ENCODE measurements at regions not wholly inside any gene's neighbourhood (a gene's known extent, or its start where the extent isn't known, plus 50 kb on each side); places are given as distances from the start of the nearest gene placed in this dataset.

DNA sequence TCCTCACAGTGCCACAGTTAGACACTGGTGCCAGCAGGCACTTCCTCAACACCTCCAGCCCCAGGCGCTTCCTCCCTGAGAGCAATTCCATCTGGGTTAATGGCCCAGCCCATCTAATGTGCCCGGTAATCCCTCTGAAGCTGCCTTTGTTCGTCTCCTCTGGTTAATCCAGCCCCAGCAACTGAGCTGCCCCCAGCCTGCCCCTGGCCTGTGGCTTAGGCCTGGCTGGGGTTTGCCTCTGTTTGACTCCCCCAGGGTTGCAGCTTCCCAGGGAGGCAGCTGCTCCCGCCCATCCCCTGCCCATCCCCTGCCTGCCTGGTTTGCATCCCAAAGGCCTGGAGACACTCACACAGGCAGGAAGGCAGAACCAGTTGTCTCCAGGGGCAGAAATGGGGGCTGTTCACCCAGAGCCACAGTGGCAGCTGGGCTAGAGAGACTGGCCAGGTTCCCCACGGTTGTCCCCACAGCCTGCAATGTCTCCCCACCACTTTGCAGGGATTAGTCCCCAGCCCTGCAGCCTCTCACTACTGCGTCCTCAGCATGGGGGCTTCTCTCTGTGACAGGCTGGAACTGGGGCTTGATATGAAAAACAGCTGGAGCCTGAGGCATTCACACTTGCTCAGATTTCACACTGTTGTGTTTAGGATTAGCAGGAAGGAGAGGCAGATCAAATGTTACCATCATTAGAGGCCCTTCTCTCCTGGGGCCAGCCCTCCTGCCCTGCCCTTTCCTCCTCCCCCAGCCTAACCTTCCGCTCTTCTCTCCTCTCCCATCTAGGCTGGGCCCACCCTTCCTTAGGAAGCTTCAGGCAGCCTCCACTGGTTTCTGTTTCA lies 120.2 kb downstream of the TLR5 start:
- DNase-seq (ENCODE audit: low read depth, low spot score) (no peak), FAIRE-seq (no peak)
- no peaks in the 10 kb centered on the region for H3K36me3 ChIP-seq (ENCODE audit: control insufficient read depth in 2 of 2, extremely low read depth in 1 of 2, insufficient read depth in 2 of 2, low read length in 2 of 2)
- no peaks in the 10 kb centered on the region for H4K20me1 ChIP-seq (replicated peaks; ENCODE audit: control insufficient read depth, extremely low read depth, insufficient read depth, low read length)
- no TSS peak for BruUV-seq (replicated peaks)
- H3K4me2 ChIP-seq (ENCODE audit: insufficient read depth, low read length): no peak overlapping the region
- H3K9ac ChIP-seq (replicated peaks; ENCODE audit: extremely low read depth, insufficient read depth, low read length): no peak overlapping the region
- no peaks in the 10 kb centered on the region for H3K9me1 ChIP-seq (replicated peaks; ENCODE audit: control insufficient read depth, extremely low read depth, insufficient read depth, low read length)
- ChIA-PET CTCF (no interaction called here), POLR2A (no interaction called here)
- intact Hi-C loops (cut with micrococcal nuclease) (no loop called here), dilution Hi-C loops (cut with MboI; ENCODE audit: extremely low pct_ligation_motif_present, low sequenced_read_pairs) (no loop called here)
- no peak for TF ChIP-seq GATA2 (IDR thresholded peaks at IDR 0.05; ENCODE audit: insufficient read depth, insufficient read length, low read depth, low read length)
- no peak for TF ChIP-seq FOS (IDR thresholded peaks at IDR 0.05; ENCODE audit: borderline replicate concordance, insufficient read depth, low read length)
- TF ChIP-seq POLR2AphosphoS5 (IDR thresholded peaks at IDR 0.05; ENCODE audit: insufficient read depth, low read depth, low read length): no peak
- no peak for TF ChIP-seq POLR2A (IDR thresholded peaks at IDR 0.05; ENCODE audit: low read depth, low read length)
- TF ChIP-seq CTCF (IDR thresholded peaks at IDR 0.05; ENCODE audit: extremely low read depth in 1 of 2, insufficient read depth in 1 of 2, low read depth in 1 of 2, low read length in 2 of 2): no peak
- TF ChIP-seq EZH2 (IDR thresholded peaks at IDR 0.05; ENCODE audit: borderline replicate concordance, low read depth, low read length, severe bottlenecking): no peak
- TF ChIP-seq JUN (IDR thresholded peaks at IDR 0.05; ENCODE audit: borderline replicate concordance, insufficient read depth, insufficient read length, low read depth): no peak
- no peak for TF ChIP-seq MYC (IDR thresholded peaks at IDR 0.05; ENCODE audit: low read depth, low read length)
- TF ChIP-seq, protein P1, sequence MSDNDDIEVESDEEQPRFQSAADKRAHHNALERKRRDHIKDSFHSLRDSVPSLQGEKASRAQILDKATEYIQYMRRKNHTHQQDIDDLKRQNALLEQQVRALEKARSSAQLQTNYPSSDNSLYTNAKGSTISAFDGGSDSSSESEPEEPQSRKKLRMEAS (IDR thresholded peaks at IDR 0.05; ENCODE audit: insufficient read depth, insufficient read length): no peak
- no peak overlapping the region for H3K27ac ChIP-seq (ENCODE audit: insufficient read depth, low read depth, low read length)
- no peak overlapping the region for H2AFZ ChIP-seq (ENCODE audit: low read depth, low read length)
- no peaks in the 10 kb centered on the region for H3K9me3 ChIP-seq (replicated peaks; ENCODE audit: control insufficient read depth, insufficient read depth, low read length)
- no peak overlapping the region for H3K4me3 ChIP-seq (replicated peaks in 1 of 3; ENCODE audit: insufficient read depth in 1 of 3, low read depth in 1 of 3, low read length in 3 of 3)
- H3K79me2 ChIP-seq (ENCODE audit: control insufficient read depth, insufficient read depth, low read length): no peaks in the 10 kb centered on the region
- no peaks in the 10 kb centered on the region for H3K27me3 ChIP-seq (ENCODE audit: control insufficient read depth in 2 of 2, insufficient read depth in 2 of 2, low read length in 2 of 2)
- no peaks in the 10 kb centered on the region for H3K4me1 ChIP-seq (ENCODE audit: control insufficient read depth, extremely low read depth, insufficient read depth, low read length)
